ENCODE measurements at regions not wholly inside any gene's neighbourhood (a gene's known extent, or its start where the extent isn't known, plus 50 kb on each side); places are given as distances from the start of the nearest gene placed in this dataset.
"Not testable (repeated sequence)": the region's sequence is repeated elsewhere in the genome, so short reads cannot be mapped to it uniquely, and the experiment has no call there.

DNA sequence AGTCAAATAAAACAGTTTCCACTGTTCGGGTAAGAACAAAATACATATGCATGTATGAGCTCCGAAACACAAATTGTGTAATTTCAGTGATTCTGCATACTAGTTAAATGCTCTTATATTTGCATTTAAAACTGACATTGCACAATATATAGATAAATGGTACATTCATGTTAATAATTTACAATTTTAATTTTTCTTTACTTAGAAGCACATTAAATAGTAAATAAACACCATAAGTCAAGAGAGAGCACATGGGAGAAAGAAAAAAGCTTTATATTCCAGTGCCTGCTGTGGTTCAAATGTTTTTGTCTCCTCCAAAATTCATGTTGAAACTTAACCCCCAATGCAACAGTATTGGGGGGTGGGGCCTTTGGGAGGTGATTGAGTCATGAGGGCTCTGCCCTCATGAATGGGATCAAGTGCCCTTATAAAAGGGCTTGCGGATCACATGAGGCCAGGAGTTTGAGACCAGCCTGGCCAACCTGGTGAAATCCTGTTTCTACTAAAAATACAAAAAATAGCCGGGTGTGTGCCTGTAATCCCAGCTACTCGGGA is 322.9 kb downstream of the BCOR start:
- Histone ChIP-seq H3K4me3 (no peak overlapping the region), H3K4me1 (replicated peaks) (no peaks in the 10 kb centered on the region), H3K36me3 (no peaks in the 10 kb centered on the region), H3K27ac (no peak overlapping the region), H3K27me3 (replicated peaks) (no peaks in the 10 kb centered on the region), H3K9me3 (replicated peaks) (no peaks in the 10 kb centered on the region)
- no peak for DNase-seq (ENCODE audit: low read depth in 1 of 2, low spot score in 2 of 2)

- Histone ChIP-seq H3K4me1 (replicated peaks) (no peaks in the 10 kb centered on the region), H3K9me3 (replicated peaks) (no peaks in the 10 kb centered on the region)
Measured at GRCh38 chrX:39777623-39778025, 320.1 kb downstream of the BCOR start.

GRCh38 chrX:39779952-39780783 is 317.6 kb downstream of the BCOR start:
- Histone ChIP-seq H3K9me3 (replicated peaks) (no peaks in the 10 kb centered on the region), H3K4me1 (replicated peaks) (no peaks in the 10 kb centered on the region), H3K27me3 (replicated peaks) (no peaks in the 10 kb centered on the region), H3K4me3 (no peak overlapping the region), H3K36me3 (no peaks in the 10 kb centered on the region), H3K27ac (no peak overlapping the region)
- DNase-seq (ENCODE audit: low read depth in 1 of 2, low spot score in 2 of 2), result no peak

More at GRCh38 chrX:39777623-39778025, 320.1 kb downstream of the BCOR start:
- Histone ChIP-seq H3K27ac (no peak overlapping the region), H3K27me3 (replicated peaks) (no peaks in the 10 kb centered on the region), H3K36me3 (no peaks in the 10 kb centered on the region), H3K4me3 (no peak overlapping the region)
- no peak for DNase-seq (ENCODE audit: low read depth in 1 of 2, low spot score in 2 of 2)

DNA sequence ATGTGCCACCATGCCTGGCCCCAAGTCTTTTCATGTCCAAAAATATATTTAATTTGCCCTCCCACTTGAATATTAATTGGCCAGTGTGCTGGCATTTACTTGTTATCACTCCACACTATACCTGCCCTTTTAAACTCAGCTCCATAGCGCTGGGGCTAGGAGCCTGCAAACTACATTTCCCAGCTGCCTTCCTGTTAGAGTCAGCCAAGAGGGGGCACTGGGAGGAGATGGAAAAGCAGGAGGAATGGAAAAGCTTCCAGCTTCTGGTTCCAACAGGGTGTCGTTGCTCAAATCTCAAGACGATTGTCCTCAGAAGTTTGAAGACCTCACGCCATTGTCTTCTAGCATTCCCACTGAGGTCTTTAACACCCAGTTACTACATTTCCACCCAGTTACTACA is 315.5 kb downstream of the BCOR start:
- no peaks in the 10 kb centered on the region for H3K4me1 ChIP-seq (replicated peaks)
- H3K27me3 ChIP-seq (replicated peaks), result no peaks in the 10 kb centered on the region
- H3K36me3 ChIP-seq, result no peaks in the 10 kb centered on the region
- no peak for DNase-seq (ENCODE audit: low read depth in 1 of 2, low spot score in 2 of 2)
- no peaks in the 10 kb centered on the region for H3K9me3 ChIP-seq (replicated peaks)
- no peak overlapping the region for H3K27ac ChIP-seq
- H3K4me3 ChIP-seq, result no peak overlapping the region

- no peak for DNase-seq (ENCODE audit: low read depth in 1 of 2, low spot score in 2 of 2)
- Histone ChIP-seq H3K4me3 (no peak overlapping the region), H3K9me3 (replicated peaks) (no peaks in the 10 kb centered on the region), H3K27me3 (replicated peaks) (no peaks in the 10 kb centered on the region), H3K36me3 (no peaks in the 10 kb centered on the region), H3K27ac (no peak overlapping the region), H3K4me1 (replicated peaks) (no peaks in the 10 kb centered on the region)
Measured at GRCh38 chrX:39787999-39788398, 309.8 kb downstream of the BCOR start.

GRCh38 chrX:39788521-39788920 is 309.2 kb downstream of the BCOR start:
- no peaks in the 10 kb centered on the region for H3K27me3 ChIP-seq (replicated peaks)
- no peaks in the 10 kb centered on the region for H3K9me3 ChIP-seq (replicated peaks)
- H3K36me3 ChIP-seq, result no peaks in the 10 kb centered on the region
- H3K4me3 ChIP-seq, result no peak overlapping the region
- no peak overlapping the region for H3K27ac ChIP-seq
- no peak for DNase-seq (ENCODE audit: low read depth in 1 of 2, low spot score in 2 of 2)
- no peaks in the 10 kb centered on the region for H3K4me1 ChIP-seq (replicated peaks)

- Histone ChIP-seq H3K36me3 (no peaks in the 10 kb centered on the region), H3K9me3 (replicated peaks) (no peaks in the 10 kb centered on the region), H3K27me3 (replicated peaks) (no peaks in the 10 kb centered on the region), H3K27ac (no peak overlapping the region), H3K4me3 (no peak overlapping the region), H3K4me1 (replicated peaks) (no peaks in the 10 kb centered on the region)
- no peak for DNase-seq (ENCODE audit: low read depth in 1 of 2, low spot score in 2 of 2)
Measured at GRCh38 chrX:39791691-39792090, 306.1 kb downstream of the BCOR start.

DNA sequence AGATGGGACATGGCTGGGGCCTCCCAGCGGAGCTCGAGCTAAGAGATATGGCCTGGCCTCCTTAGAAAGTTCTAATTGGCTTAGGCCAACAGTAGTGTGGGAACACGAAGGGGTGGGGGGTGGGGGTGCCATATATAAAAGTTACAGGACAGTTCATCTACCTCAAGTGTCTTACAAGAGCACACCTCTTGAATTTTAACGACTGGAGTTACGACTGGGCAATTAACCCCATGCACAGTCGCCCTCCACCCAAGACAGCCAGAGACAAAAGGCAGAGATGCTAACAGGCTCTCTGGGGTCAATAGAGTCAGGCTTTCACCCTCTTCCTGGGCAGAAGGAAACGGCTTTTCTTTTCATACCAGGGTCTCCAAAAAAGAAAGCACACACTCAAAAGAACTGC is 302.2 kb downstream of the BCOR start:
- Histone ChIP-seq H3K27me3 (replicated peaks) (no peaks in the 10 kb centered on the region), H3K36me3 (no peaks in the 10 kb centered on the region)
- DNase-seq (ENCODE audit: low read depth in 1 of 2, low spot score in 2 of 2), result no peak

GRCh38 chrX:39796856-39797255 is 300.9 kb downstream of the BCOR start:
- H3K4me3 ChIP-seq, result no peak overlapping the region
- no peak for DNase-seq (ENCODE audit: low read depth in 1 of 2, low spot score in 2 of 2)
- no peak overlapping the region for H3K27ac ChIP-seq
- H3K4me1 ChIP-seq (replicated peaks), result peaks cover 6% of the 10 kb centered on the region
- no peaks in the 10 kb centered on the region for H3K27me3 ChIP-seq (replicated peaks)
- H3K36me3 ChIP-seq, result no peaks in the 10 kb centered on the region
- no peaks in the 10 kb centered on the region for H3K9me3 ChIP-seq (replicated peaks)

More for the DNA sequence above, 302.2 kb downstream of the BCOR start:
- no peak overlapping the region for H3K27ac ChIP-seq
- no peaks in the 10 kb centered on the region for H3K9me3 ChIP-seq (replicated peaks)
- no peak overlapping the region for H3K4me3 ChIP-seq
- H3K4me1 ChIP-seq (replicated peaks), result no peaks in the 10 kb centered on the region

- H3K27ac ChIP-seq; H3K4me3 ChIP-seq; H3K27me3 ChIP-seq (replicated peaks); H3K36me3 ChIP-seq; DNase-seq (ENCODE audit: low read depth in 1 of 2, low spot score in 2 of 2); H3K9me3 ChIP-seq (replicated peaks): not testable (repeated sequence)
- H3K4me1 ChIP-seq (replicated peaks), result peaks cover 20% of the 10 kb centered on the region
Measured at GRCh38 chrX:39798488-39798887, 299.3 kb downstream of the BCOR start.

DNA sequence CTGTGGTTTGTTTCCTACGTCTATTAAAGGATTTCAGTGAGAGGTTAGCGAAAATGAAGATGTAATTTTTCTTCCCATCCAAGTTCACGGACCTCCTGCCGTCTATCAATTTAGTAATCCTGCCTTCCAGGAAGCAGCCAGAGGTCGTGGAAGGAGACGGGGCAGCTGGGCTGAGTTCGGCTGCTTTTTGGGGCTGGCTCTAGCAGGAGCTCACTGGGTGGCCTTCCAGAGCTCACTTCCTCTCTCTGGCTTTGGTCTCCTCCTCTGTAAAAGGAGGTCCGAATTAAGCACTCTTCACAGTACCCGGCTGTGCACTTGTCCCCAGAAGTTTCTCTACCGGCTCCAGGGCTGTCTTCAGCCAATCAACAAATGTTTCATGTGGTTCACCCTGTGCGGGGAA is 295.4 kb downstream of the BCOR start:
- DNase-seq (ENCODE audit: low read depth in 1 of 2, low spot score in 2 of 2), result peak; percentile 30 to 51
- Histone ChIP-seq H3K36me3 (no peaks in the 10 kb centered on the region), H3K9me3 (replicated peaks) (no peaks in the 10 kb centered on the region), H3K27me3 (replicated peaks) (no peaks in the 10 kb centered on the region), H3K27ac (peak overlapping the region; percentile 21; the same call in 1 of the 2 replicates), H3K4me3 (no peak overlapping the region), H3K4me1 (replicated peaks) (peaks cover 20% of the 10 kb centered on the region)

GRCh38 chrX:39802908-39803307 is 294.9 kb downstream of the BCOR start:
- Histone ChIP-seq H3K4me1 (replicated peaks) (peaks cover 23% of the 10 kb centered on the region), H3K27ac (no peak overlapping the region), H3K27me3 (replicated peaks) (no peaks in the 10 kb centered on the region), H3K9me3 (replicated peaks) (no peaks in the 10 kb centered on the region), H3K4me3 (no peak overlapping the region), H3K36me3 (no peaks in the 10 kb centered on the region)
- no peak for DNase-seq (ENCODE audit: low read depth in 1 of 2, low spot score in 2 of 2)

DNA sequence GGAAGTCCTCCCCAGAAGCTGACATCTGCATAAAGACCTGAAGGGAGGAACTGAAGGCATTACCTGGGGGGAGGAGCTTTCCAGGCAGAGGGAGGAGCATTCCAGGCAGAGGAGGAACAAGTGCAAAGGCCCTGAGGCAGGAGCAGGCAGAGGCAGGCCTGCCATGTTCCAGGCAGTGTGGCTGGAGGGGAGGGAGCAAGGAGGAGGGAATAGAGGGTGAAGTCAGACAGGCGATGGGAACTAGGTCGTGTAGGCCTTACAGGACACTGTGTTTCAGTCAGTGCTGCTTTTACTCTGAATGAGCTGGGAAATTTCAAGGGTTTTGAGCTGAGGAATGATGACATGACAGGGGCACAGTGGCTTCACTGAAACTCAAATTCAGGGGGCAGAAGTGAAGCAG is 292.7 kb downstream of the BCOR start:
- no peak for DNase-seq (ENCODE audit: low read depth in 1 of 2, low spot score in 2 of 2)

GRCh38 chrX:39805825-39806224 is 291.9 kb downstream of the BCOR start:
- Histone ChIP-seq H3K4me1 (replicated peaks) (peaks cover 43% of the 10 kb centered on the region), H3K27ac (no peak overlapping the region), H3K4me3 (no peak overlapping the region), H3K27me3 (replicated peaks) (no peaks in the 10 kb centered on the region), H3K36me3 (no peaks in the 10 kb centered on the region), H3K9me3 (replicated peaks) (no peaks in the 10 kb centered on the region)
- no peak for DNase-seq (ENCODE audit: low read depth in 1 of 2, low spot score in 2 of 2)

More for the DNA sequence above, 292.7 kb downstream of the BCOR start:
- Histone ChIP-seq H3K36me3 (no peaks in the 10 kb centered on the region), H3K27me3 (replicated peaks) (no peaks in the 10 kb centered on the region), H3K4me1 (replicated peaks) (peaks cover 43% of the 10 kb centered on the region), H3K4me3 (no peak overlapping the region), H3K9me3 (replicated peaks) (no peaks in the 10 kb centered on the region), H3K27ac (no peak overlapping the region)

Measured in SJSA1 (cell line).